Anterior cingulate cortex (tissue), 58 donors: ENCODE measurements at regions not wholly inside any gene's neighbourhood (a gene's known extent, or its start where the extent isn't known, plus 50 kb on each side); places are given as distances from the start of the nearest gene placed in this dataset.

Experiments used
- DNase-seq, 58 donors: peaks; one replicate each; lab custom pipeline; 2025; lab: John Stamatoyannopoulos, UW

DNA sequence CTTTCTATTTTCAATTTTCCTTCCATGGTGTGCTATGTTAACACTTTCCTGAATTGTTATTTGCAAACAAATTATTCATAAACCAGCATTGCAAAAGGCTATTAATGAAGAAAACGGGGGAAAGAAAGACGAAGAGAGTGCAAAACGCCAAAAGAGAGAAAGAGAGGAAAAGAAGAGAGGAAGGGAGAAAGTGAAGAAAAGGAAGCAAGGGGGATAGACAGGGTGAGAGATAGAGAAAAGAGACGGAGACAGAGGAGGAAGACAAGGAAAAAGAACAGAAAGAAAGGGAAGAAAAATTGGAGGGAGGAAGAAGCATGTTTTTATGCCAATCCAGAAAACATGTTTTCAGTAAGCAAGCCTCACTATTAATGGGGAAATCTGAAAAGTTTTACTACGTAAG lies 310.6 kb downstream of the TFEC start:
- DNase-seq = no peak

DNA sequence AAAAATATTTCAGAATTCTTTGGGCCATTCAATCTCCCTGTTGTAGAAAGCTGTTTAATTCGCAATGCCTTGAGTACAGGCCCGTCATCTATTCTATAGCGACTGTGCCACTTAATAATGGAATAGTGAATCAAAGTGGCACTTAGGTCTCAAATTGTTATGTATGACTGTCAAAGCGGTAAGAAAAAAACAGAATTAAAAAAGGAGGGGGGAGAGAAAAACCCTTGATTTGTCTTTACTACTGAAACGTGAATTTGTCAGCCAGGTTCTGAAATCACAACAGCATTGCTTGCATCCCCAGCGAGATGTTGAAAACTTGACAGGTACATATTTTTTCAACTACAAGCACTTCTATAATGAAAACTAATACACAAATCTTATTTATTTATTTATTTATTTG lies 320.9 kb downstream of the TFEC start:
- DNase-seq = no peak

DNA sequence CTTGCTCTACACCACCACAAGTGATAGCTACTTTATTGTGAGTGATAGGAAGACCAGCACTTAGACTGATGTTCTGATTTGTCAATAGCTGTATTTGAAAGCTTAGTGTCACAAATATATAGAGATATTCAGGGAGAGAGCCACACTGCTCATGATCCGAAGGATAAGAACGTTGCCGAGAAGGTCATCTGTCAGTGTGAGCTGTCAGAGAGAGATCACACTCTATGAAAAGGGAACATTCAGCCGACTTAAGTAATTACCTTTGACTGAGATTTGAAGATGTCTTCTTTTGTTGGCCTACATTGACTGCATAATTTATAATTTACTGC lies 322.6 kb downstream of the TFEC start:
- no peak for DNase-seq

DNA sequence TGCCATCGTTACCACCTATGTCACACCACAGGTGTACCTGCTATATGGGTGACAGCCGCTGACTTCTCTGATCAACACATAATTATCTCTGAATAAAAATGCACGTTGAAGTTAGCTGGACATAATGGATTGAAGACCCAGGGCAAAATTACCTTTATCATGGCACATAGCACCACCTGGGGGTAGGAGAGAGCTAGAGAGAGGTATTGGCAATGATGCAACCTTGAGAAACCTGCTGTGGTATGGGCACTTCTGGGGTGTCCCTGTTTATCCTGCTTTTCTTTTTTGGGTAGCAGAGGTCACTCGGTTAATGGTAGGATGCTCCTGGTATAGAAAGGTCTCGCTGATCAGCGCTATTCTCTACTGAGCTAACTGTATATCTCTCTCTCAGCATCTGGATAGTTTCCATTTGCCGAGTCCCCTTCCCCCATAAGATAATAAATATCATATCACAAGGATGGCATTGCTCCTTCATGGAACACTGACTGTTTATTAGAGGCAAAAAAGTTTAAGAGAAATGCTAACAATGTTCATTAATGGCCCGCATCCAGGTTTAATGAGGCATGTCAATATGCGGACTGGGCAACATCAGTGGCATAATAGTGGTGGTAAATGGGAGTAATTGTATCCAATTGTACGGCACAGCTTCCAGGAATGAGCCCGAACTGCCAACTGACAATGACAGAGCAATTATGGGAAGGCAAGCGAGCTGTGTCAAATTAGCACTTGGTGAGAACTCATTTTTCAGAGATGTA lies 323.1 kb downstream of the TFEC start:
- DNase-seq = peak in 12 of 58 donors; percentile 1 to 34 (median 4)

DNA sequence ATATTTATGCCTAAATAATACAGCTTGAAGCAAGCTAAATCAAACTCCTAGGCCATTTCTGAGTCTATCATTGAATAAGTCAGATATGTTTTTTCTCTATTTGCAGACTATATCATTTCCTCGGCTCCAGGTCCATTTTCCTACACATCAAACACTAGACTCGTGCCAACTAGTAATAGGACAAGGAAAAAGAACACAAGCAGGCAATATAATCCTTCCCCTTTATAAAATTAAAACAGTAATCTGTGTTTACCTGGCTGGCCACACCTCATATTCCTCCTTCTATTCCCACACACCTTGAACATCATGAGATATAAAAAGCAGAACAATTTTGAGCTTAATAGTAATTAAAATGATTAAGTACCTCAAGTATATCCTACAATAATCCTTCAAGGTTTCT lies 325.7 kb downstream of the TFEC start:
- no peak for DNase-seq

DNA sequence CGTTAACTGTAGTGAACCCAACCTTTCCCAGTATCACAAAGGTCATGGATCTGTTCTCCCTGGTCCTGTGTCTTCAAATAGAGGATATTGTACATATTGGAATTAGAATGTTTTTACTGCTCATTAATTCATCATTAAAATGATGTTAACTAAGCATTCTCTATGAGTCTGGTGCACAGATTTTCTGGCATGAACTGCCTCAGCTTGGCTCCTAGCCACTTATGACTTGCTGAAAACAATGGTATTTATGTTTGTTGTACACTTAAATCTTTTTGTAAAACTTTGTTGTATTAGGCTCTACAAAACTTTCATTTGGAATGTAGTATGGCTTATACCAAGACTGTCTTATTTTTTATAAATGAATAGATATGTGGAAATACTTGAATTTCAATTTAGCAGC lies 329.4 kb downstream of the TFEC start:
- peak in 1 of 58 donors; percentile 2 for DNase-seq

DNA sequence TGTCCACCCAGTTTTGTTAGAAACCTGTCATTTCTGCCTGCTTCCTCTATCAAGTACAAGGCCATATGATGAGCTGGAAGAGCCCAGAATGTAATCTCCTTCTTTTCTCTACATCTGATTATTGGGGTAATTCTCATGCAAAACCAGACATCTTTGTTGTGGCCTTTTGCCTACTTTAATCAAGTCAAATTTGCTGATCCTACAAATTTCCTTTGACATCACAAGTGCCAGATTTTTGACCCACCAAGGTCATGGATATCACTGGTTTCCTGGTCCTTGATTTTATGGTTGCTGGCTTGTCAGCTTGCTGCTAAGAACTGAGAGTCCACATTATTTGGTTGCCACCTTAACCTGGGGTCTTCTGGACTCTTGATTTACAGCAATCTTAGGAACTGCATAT lies 336.1 kb downstream of the TFEC start:
- DNase-seq = no peak

DNA sequence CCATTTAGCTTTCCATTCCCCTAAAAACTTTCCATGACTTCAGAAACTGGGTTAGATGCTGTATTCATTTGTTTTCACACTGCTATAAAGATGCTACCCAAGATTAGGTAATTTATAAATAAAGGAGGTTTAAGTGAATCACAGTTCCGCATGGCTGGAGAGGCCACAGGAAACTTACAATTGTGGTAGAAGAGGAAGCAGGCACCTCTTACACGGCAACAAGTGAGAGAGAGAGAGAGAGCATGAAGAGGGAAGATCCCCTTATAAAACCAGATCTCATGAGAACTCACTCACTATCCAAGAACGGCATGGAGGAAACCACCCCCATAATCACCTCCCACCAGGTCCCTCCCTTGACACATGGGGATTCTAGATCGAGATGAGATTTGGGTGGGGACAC lies 336.8 kb downstream of the TFEC start:
- DNase-seq = no peak

DNA sequence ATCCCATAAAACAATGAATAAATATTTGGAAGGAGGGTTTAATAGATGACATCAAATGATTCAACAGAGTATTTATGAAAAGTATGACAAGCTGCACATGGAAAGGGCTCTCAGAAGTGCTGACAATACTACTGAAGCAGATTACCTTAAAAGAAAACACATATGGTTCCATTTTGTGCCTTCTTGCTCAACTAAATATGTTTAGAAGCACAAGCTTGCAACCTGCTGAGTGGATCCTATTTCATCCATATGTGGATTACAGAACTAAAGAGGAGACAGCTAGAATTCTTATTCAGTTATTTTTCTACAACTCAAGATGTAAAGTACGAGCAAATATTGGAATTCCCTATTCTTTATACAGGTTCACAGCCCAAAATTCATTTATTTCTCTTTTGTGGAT lies 340.6 kb downstream of the TFEC start:
- no peak for DNase-seq

DNA sequence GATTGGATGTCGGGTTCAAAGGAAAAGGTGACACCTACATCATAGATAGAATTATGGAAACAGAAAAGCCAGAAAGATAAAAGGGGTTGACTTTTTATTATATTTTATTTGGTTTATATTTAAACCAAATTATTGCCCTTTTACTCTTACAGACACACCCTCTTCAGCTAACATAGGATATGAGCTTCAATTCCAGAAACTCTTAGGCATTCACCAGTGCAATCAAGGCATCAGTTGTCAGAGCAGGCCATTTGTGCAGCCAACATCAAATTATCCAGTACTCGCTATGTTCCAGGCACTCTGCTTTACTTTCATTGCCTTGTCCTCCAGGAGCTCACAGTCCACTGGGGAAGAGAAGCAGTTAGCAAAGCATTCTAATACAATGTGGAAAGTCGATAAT lies 347.5 kb downstream of the TFEC start:
- DNase-seq = no peak

DNA sequence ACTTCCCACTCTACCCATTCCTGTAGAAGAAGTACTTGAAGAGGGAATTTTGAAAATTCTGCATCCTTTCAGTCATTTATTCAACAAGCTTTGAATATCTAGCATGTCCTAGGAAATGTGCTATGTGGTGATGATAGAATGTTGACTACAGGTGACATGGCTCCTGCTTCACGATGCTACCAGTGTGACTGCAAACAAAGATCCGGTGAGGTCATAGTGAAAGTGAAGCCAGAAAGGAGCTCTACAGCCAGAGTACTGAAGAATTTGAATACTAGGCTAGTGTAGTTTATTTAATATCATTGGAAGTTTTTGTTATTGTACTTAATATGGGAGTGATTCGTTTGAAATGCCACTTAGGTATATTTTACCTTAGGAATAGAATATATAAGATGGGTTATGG lies 348.1 kb downstream of the TFEC start:
- DNase-seq = no peak

DNA sequence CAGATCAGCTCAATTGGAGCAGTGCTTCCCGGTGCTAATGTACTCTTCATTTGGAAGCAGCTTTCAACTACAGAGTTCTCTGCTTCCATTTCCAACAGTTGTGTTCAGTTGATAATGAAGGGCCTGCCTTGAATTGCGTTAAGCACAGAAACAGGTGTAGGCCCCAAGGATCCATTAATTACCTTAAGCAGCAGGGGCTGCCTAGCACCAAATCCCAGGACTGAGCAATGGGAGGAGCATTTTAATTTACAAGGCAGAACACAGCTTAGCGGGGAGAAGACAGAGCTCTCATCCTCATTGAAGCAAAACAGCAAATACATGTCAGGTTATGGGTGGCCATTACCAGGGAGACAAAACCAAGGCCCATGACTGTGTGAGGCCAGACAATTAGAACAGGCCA lies 349.6 kb downstream of the TFEC start:
- no peak for DNase-seq

DNA sequence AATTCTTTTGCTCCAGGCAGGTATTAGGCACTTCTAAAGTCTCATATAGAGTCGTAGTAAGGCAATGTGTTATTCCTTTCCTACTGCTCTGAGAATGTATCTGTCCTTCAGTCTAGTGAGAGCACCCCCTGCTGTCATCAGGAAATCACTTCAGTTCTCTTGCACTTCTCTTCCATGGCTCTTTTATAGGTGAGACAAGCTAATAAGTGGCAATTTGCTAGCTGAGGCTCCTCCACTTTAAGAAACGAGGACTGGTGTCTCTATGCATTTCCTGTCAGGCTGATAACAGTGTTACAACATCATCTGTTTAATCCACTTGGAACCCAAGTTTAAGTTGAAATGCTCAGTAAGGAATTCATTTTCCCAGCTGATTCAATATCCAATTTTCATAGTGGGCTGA lies 350.6 kb downstream of the TFEC start:
- peak in 1 of 58 donors; percentile 0 for DNase-seq

DNA sequence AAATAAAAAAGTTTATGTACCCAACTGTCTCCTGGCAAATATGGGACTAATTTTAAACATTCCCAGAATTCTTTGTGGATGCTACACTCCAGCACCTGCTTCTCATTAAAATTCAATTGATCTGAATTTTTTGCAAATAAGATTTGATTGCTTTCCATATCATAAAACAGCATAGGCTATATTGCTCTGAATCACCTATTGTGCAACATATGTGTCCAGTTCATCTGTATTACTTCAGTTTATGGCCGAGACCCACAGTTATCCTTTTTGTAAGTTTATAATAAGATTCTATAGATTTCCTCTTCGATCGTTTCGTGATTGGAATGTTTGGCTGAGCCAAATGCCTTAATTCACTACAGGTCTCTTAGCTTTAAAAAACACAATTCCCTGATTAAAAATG lies 351.1 kb downstream of the TFEC start:
- DNase-seq = no peak

DNA sequence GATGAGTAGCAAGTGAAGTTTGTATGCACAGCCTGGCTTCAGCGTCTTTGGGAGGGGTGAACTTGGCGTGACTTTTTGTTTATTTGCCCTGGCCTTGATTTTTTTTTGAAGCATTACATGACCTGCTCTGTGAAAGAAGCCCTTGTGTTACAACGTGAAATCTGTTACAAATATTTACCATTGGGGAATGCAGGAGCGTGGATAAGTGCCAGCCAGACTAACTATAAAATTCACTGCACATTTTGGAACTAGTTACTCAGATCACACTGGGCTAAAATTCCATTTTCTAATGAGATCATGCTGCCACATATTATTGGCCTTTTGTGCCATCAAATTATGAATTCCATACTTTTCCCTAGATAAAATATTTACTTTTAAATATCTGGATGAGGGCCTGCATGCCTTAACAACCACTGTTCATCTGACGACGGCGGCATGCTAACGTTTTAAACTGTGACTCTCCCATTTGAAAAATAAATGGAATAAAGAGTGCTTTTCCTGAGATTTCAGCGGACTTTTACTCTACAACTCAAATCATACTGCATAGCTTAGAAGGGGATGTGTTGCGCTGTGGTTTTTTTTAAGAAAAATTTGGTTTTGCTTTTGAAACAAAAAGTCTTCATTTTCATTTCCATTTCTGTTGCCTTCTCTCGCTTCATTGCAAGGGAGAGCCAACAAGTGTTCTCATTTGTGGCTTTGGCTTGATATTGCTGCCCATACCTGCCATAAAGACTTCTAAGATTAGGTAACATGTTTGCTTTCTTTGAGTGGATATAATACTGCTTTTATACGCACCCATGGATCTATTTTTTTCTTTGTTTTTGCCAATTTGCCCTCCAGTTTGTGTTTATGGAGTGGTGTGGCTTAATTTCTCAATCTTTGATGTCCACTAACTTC lies 352.2 kb downstream of the TFEC start:
- DNase-seq = no peak

DNA sequence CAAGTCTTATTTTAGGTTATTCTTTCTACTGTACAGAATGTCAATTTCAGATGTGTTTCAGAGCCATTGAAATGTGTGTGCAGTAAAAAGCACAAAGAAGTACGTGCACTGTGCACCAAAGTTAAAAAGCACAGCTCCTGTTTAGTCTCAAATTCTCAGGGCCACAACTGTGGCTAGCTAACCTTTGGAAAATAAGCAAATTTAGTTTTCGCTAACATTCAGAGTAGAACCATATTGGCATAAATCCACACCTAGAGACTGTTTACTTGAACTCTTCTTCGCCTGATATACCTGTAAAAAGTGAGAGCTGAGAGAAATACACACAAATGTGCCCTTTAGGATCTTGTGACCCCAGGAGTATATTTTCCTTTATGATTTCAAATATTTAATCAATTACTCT lies 353.9 kb downstream of the TFEC start:
- DNase-seq = no peak

DNA sequence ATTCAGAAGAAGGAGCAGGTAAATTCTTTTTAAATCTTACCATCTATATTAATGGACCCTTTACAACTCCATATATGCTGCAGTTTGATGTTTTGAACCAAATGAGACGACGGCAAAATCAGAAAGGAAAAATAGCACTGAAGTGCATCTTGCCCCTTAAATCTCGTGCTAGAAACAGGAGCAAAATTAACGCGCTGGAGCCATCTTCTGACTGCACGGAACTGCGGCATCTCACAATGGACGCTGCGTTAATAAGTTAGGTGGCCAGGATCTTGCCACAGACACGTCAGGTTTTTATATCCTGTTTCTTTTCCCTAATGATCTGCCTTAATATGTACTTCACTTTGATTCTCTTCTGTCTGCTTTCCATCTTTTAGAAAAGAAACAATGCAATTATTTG lies 354.5 kb downstream of the TFEC start:
- peak in 10 of 58 donors; percentile 2 to 21 (median 4) for DNase-seq

DNA sequence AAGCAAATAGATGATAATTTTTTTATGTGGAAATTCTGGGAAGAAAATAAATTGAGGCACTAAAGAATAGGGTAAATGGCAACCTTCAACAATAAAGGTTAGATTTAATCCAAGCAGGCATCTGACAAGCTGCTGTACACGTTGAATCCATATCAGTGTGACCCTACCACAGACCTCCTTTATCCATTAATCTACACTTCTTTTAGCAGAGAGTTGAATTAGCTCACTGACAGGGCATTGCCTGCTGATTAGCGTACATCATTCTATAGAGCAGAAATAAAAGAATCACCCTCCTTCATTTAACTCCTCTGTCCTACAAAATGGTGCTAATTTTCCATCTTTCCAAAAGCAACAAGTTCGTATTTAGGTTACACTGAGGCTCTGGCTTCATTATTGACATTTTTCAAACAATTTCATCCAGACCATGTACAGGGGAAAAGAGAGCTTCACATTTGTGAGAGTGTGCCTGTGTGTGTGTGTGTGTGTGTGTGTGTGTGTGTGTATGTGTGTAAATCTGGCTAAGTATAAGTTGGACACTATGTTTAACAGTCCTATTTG lies 356.0 kb downstream of the TFEC start:
- no peak for DNase-seq

DNA sequence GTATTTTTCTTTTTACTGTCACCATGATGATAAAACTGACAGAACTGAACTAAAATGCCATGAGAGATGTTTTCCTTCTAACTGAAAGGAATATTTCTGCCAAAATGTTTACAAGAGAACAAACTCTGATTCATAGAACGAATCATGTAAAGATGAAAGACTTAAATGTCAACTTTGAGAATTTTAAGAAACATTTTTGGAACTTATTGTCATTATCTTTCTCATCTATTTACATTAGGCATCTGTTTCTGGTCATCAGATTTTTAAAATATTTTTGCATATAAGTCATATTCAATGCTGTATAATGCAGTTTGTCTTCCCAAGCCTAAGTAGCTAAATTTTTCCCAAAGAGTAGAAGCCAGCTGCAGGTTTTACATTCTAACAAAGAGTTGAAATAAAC lies 358.5 kb downstream of the TFEC start:
- DNase-seq = no peak

DNA sequence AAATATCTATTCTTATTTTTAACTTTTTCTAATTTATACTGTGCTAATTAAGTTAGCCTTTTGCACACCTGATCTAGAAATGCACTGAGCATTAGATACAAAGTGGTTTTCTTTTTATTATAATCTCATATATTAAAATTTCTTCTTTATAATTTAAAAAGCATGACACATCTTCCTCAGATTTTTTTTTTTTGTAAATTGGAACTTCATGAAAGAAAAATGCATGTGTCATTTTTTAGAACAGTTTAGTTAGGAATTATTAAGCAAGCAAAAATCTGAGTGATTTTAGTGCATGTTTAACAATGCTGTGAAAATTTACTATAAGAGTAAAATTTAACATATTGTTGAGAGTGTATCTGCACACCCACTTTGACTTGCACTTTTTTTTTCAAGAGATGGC lies 367.9 kb downstream of the TFEC start:
- no peak for DNase-seq

DNA sequence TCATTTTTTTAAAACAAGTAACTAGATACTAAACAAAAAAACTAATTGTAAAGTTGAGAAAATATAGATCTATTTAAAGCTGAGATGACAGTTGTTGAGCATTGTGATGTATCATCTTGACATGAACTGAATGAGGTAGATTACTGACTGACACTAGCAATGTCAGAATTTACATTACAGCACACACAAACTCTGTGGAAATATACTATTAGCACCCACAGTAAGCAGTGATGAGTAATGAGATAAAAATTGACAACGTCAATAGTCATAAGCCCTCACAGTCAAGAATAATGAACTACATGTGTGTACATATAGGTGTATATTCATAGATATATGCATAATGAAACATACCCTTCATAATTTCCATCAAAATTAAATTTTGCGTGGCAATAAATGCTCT lies 368.4 kb downstream of the TFEC start:
- no peak for DNase-seq

DNA sequence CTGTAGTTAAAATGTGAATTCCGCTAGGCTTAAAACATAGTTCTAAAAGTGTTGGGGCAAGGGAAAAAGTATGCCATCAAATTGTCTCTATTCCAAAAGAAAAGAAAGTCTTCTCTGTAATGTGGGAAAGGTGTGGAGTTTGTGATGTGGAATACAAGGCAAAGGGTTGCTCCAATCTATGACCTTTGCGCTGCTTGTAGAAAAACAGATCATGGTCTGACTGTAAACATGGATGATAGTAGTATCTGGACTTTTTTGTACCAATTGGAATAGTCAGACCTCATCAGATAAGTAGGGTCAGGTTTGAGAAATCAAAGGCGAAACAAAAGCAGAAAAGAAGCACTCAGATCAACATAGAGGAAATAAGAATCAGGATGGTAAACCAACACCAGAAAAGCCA lies 372.3 kb downstream of the TFEC start:
- DNase-seq = no peak
